Bronchial epithelial cell (primary cell): ENCODE measurements at regions not wholly inside any gene's neighbourhood (a gene's known extent, or its start where the extent isn't known, plus 50 kb on each side); places are given as distances from the start of the nearest gene placed in this dataset.

Experiments
- DNase-seq: peaks from one replicate; pipeline ENCODE4 v3.0.0-alpha.2; 2010; ENCODE audit warnings: low read depth
- FAIRE-seq: peaks from 2 replicates; lab custom pipeline; 2011; peaks lifted over from hg19 to GRCh38; lab: Jason Lieb, UNC
- H3K27me3 ChIP-seq: 2 replicates; pipeline ENCODE4 v1.5.1; 2011; ENCODE audit warnings: low read length; ENCODE audit not compliant: control insufficient read depth, insufficient read depth
- H3K36me3 ChIP-seq: 2 replicates; pipeline ENCODE4 v1.5.1; 2011; ENCODE audit warnings: low read length; ENCODE audit not compliant: control insufficient read depth, insufficient read depth
- H3K4me3 ChIP-seq: 2 replicates; pipeline ENCODE4 v1.5.1; 2011; ENCODE audit warnings: mild to moderate bottlenecking, low read depth, low read length, control low read depth
- TF ChIP-seq, protein P1 (sequence below): IDR thresholded peaks from 2 replicates; pipeline ENCODE4 v1.5.1; 2011; ENCODE audit warnings: mild to moderate bottlenecking, moderate library complexity, low read length, control low read depth, inconsistent platforms; ENCODE audit not compliant: insufficient read depth, severe bottlenecking

DNA sequence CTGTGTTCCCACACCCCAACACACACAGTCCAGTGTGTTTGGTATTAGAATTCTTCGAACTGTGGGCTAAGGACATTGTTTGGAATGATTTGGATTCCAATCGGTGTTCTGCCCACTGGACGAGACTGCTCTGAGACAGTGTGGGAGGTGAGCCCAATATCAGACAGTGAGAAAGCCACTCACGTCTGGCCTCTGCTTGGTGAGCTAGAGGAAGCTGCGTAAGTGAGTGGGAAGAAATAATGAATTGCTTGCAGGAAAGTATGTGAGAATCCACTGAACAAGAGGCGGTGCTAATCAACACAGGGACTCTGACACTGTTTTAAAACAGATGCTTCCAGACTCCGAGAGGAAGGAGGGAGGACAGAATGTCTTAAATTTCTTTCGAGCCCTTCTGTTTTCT is 675.0 kb upstream of the ANKRD30A start:
- Histone ChIP-seq H3K27me3 (no peaks in the 10 kb centered on the region), H3K4me3 (no peak overlapping the region), H3K36me3 (no peaks in the 10 kb centered on the region)
- DNase-seq = peak; percentile 37
- TF ChIP-seq, protein P1, sequence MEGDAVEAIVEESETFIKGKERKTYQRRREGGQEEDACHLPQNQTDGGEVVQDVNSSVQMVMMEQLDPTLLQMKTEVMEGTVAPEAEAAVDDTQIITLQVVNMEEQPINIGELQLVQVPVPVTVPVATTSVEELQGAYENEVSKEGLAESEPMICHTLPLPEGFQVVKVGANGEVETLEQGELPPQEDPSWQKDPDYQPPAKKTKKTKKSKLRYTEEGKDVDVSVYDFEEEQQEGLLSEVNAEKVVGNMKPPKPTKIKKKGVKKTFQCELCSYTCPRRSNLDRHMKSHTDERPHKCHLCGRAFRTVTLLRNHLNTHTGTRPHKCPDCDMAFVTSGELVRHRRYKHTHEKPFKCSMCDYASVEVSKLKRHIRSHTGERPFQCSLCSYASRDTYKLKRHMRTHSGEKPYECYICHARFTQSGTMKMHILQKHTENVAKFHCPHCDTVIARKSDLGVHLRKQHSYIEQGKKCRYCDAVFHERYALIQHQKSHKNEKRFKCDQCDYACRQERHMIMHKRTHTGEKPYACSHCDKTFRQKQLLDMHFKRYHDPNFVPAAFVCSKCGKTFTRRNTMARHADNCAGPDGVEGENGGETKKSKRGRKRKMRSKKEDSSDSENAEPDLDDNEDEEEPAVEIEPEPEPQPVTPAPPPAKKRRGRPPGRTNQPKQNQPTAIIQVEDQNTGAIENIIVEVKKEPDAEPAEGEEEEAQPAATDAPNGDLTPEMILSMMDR = no peak
- FAIRE-seq = peak; percentile 82

DNA sequence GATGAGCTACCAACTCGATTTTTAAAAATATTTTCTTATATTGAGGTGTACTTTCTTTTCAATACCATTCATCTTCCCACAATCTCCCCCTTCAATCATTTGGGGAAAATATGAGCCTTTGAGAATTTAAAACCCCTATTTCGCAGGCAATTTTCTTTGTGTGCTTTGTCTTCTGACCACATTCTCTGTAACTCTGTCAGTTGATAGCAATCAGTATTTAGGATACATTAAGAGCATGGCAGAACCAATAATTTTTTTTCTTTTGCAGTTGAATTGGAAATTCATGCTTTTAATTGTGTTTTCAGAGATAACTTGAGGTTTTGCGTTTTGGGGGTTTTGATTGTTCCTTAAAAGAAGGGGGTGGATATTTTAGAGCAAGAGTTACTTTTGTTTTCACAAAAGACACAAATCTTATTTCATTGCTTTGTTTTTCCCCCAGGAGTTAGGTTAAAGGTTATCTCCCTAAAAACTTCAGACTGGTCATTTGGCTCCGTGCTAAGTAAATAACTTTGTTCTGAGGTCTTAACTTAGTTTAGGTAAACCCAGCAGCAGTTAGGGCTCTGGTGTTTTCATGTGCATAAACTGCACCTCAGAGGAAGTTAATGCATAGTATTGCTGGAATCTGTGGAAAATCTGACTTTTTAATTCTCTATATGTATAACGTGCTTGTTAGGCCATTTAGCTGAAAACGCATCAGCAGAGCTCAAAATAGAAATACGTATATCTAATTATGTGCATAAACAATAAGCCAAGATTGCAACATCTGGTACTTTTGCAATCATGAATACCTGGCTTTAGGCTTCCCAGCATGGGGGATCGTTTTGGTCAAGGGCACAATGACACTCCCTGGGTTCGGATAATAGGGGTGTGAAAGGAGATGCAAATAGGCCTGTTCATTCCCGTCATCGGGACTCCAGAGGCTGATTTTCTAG is 676.4 kb upstream of the ANKRD30A start:
- TF ChIP-seq, protein P1 = no peak
- Histone ChIP-seq H3K27me3 (no peaks in the 10 kb centered on the region), H3K36me3 (no peaks in the 10 kb centered on the region), H3K4me3 (no peak overlapping the region)
- DNase-seq = peak; percentile 59
- no peak for FAIRE-seq

DNA sequence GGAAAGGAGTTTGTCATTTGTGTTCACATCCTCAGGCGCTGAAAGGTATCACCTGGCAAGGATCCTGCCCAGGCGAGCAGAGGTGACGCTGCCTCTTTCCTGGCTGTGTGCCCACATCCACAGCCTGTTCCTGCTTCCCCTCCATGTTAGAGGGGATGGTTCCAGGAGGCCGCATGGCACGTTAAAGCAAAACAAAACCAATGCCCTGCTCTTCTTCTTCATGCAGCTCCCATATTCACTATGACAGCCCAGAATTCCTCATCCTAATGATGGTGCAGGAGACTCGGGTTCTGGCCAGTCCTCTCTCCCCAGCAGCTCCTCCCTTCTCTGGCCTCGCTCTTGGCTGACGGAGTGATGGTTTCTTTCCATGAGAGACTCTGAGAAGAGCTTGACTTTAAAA is 678.5 kb upstream of the ANKRD30A start:
- H3K4me3 ChIP-seq = no peak overlapping the region
- TF ChIP-seq, protein P1 = no peak
- no peaks in the 10 kb centered on the region for H3K27me3 ChIP-seq
- H3K36me3 ChIP-seq = no peaks in the 10 kb centered on the region
- FAIRE-seq = no peak
- DNase-seq = peak; percentile 77

DNA sequence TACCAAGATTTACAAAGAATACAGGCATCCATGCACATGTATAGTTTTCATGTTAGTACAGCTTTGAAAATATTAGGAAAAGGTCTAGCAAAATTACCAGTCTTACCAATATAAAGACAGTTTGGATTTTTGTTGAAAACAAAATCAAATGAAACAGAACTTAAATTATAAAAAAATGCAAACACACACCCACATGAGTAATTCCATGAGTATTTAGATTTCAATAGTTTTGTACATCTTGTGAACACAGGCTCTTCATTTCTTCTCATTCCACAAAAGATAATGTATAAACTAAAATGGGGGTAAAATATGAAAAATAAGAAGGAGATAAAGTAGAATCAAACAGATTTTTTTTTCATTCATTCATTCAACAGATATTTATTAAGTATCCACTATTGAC is 682.2 kb upstream of the ANKRD30A start:
- no peak for FAIRE-seq

DNA sequence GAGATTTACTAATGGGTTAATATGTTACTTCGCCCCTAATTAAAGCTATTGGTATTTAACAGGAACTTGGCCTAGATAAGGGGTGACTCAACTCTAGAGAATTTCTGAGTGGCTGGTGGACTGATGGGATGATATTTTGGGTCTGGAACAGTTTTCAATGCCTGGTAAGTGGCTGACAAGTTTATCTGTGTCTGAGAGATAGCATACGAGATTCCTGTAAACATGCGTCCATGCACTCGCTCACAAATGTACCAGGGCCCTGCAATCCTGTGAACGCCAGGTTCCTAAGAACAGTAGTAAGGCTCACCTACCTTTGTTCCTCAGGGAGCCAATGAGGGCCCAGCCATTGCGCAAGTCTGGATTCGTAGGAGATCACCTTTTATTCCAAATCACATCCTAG is 683.8 kb upstream of the ANKRD30A start:
- TF ChIP-seq, protein P1 = no peak
- DNase-seq (peak; percentile 35), FAIRE-seq (no peak)
- Histone ChIP-seq H3K4me3 (no peak overlapping the region), H3K36me3 (no peaks in the 10 kb centered on the region), H3K27me3 (no peaks in the 10 kb centered on the region)

More for the DNA sequence above, 682.2 kb upstream of the ANKRD30A start:
- no peaks in the 10 kb centered on the region for H3K36me3 ChIP-seq
- TF ChIP-seq, protein P1 = no peak
- no peaks in the 10 kb centered on the region for H3K27me3 ChIP-seq
- no peak overlapping the region for H3K4me3 ChIP-seq
- no peak for DNase-seq

DNA sequence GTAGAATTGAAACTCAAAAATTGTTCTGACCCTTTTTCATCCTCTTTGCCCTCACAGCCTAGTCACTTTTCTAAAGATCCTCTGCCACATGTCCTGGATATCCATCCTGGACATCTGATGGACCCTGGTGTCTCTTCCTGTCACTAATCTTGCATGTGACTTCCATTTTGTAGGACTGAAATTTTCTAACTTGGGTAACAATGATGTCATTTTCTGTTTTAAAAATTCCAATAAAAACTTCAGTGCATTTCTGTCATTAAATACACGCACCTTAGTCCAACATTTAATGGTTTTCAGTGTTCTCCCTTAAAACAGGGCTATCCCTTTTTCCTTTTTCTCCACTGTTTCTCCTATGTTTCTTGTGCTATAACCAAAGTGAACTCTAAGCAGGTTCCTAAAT is 684.9 kb upstream of the ANKRD30A start:
- Histone ChIP-seq H3K27me3 (no peaks in the 10 kb centered on the region), H3K36me3 (no peaks in the 10 kb centered on the region), H3K4me3 (no peak overlapping the region)
- TF ChIP-seq, protein P1 = no peak
- DNase-seq = no peak
- FAIRE-seq = no peak
